B cell (primary cell): ENCODE measurements at regions not wholly inside any gene's neighbourhood (a gene's known extent, or its start where the extent isn't known, plus 50 kb on each side); places are given as distances from the start of the nearest gene placed in this dataset.

Experiments used
- CTCF ChIP-seq: fragments of 200-600 bp; IDR thresholded peaks from one replicate; pipeline ENCODE4 v1.8.0; 2022; ENCODE audit warnings: antibody characterized with exemption, mild to moderate bottlenecking
- EZH2 ChIP-seq: IDR thresholded peaks from 2 replicates; pipeline ENCODE4 v1.6.1; 2012; ENCODE audit warnings: borderline replicate concordance, low read depth, mild to moderate bottlenecking, moderate library complexity, low read length; ENCODE audit not compliant: insufficient read depth, poor library complexity, severe bottlenecking

GRCh38 chrX:45788315-45788714, 587.6 kb upstream of the DIPK2B start:
- TF ChIP-seq CTCF (no peak), EZH2 (no peak)
